Heart right ventricle (tissue), 16 donors: ENCODE measurements at regions not wholly inside any gene's neighbourhood (a gene's known extent, or its start where the extent isn't known, plus 50 kb on each side); places are given as distances from the start of the nearest gene placed in this dataset.
"Not testable (repeated sequence)": the region's sequence is repeated elsewhere in the genome, so short reads cannot be mapped to it uniquely, and the experiment has no call there.

Experiments
- ATAC-seq, 8 donors: fragments of 200-7000 bp; cut with Tn5 transposase; one replicate each; pipeline ENCODE4 v1.9.1; 2020; ENCODE audit warnings: mild to moderate bottlenecking in 8 of 8, moderate library complexity in 8 of 8, moderate number of reproducible peaks in 1 of 8
- DNase-seq, 2 donors: peaks; one replicate each; pipeline ENCODE4 v3.0.0-alpha.2; 2020
- H3K27ac ChIP-seq, 10 donors: fragments of 200-600 bp; sonication (generic) in 2 of 10; one replicate each; pipeline versions ENCODE4 v1.5.0 to v1.8.0; 2020 to 2022; ENCODE audit warnings: mild to moderate bottlenecking in 3 of 10
- H3K27me3 ChIP-seq, 7 donors: fragments of 200-600 bp; one replicate each; pipeline ENCODE4 v1.8.0; 2021 to 2022; ENCODE audit warnings: mild to moderate bottlenecking in 2 of 7
- H3K36me3 ChIP-seq, 9 donors: fragments of 200-600 bp; sonication (generic) in 1 of 9; one replicate each; pipeline versions ENCODE4 v1.5.0 to v1.8.0; 2020 to 2022; ENCODE audit warnings: mild to moderate bottlenecking in 2 of 9
- H3K4me1 ChIP-seq, 9 donors: fragments of 200-600 bp; sonication (generic) in 1 of 9; one replicate each; pipeline versions ENCODE4 v1.5.0 to v1.8.0; 2020 to 2022; ENCODE audit warnings: mild to moderate bottlenecking in 4 of 9
- H3K4me3 ChIP-seq, 10 donors: fragments of 200-600 bp; sonication (generic) in 2 of 10; one replicate each; pipeline versions ENCODE4 v1.5.0 to v1.8.0; 2020 to 2022; ENCODE audit warnings: mild to moderate bottlenecking in 7 of 10, moderate library complexity in 2 of 10
- H3K9me3 ChIP-seq, 11 donors: fragments of 200-600 bp in 10 of 11; sonication (generic) in 2 of 11; one replicate each; pipeline versions ENCODE4 v1.5.0 to v1.8.0; 2013 to 2022; ENCODE audit warnings: mild to moderate bottlenecking in 2 of 11, control low read depth in 1 of 11, moderate library complexity in 1 of 11
- CTCF ChIP-seq, 9 donors: fragments of 200-600 bp; sonication (generic) in 2 of 9; IDR thresholded peaks; one replicate each; pipeline versions ENCODE4 v1.5.0 to v1.8.0; 2021 to 2022; ENCODE audit warnings: antibody characterized with exemption in 9 of 9, mild to moderate bottlenecking in 5 of 9, moderate library complexity in 1 of 9
- WGBS, 2 donors: extraction: QIAGEN DNeasy Blood & Tissue Kit; methylation state at CpG; one replicate each; pipeline ENCODE4 v1.1.7; 2013; ENCODE audit warnings: inconsistent platforms in 1 of 2; 5-methylcytosine and 5-hydroxymethylcytosine counted together
- intact Hi-C, 10 donors: fragments of 100-400 bp; cut with DNase I; formaldehyde crosslinking; loops; one replicate each; pipeline versions ENCODE4 v1.11.1 to v1.14.2; 2022
- donor health status: Arrhythmogenic right ventricular cardiomyopathy.
- donor health status: ischemic (EF 13 %, LVEDD 7.1; RV severe dilation, severe dysfunction).
- donor health status: healthy with polysubstance abuse.
- donor health status: DM: no; HTN: yes; CAD: no.
- donor health status: DM: no; HTN: no; CAD: no.
- donor health status: ischemic (EF 25% LVEDD 6.9; RV normal size, moderate dysfunction).
- donor health status: ischemic (EF 25% LVEDD 5.7; RV mildly dilated, moderate dysfunction).
- donor health status: healthy.
- donor health status: DM: yes; HTN: yes; CAD: no.
- donor health status: Ischemic cardiomyopathy.
- donor health status: ischemic (EF 35%, LVEDD 5.7; RV mildly dilated, moderate dysfunction).
- donor health status: nonischemic (EF 11% LVEDD 7.7; RV severe dilation, severe dysfunction).
- donor health status: DM: yes; HTN: yes; CAD: no.
- donor health status: PGD.
- donor health status: ischemic (EF 29% LVEDD 5.4; RV normal size, mild dysfunction).
- donor health status: nonischemic (EF 23%, LVEDD 6.1; RV moderate dilation, normal function).

GRCh38 chr5:127192836-127193338 lies 97.7 kb upstream of the MEGF10 start:
- no peaks in the 10 kb centered on the region for H3K36me3 ChIP-seq
- intact Hi-C loops = no loop called here
- no peaks in the 10 kb centered on the region for H3K4me1 ChIP-seq
- DNase-seq (no peak), ATAC-seq (no peak)
- H3K9me3 ChIP-seq = no peaks in the 10 kb centered on the region
- no peak overlapping the region for H3K4me3 ChIP-seq
- H3K27ac ChIP-seq = no peak overlapping the region
- no peak for TF ChIP-seq CTCF (IDR thresholded peaks at IDR 0.05)
- peaks cover 0 to 7% (median 0%) of the 10 kb centered on the region in 7 donors for H3K27me3 ChIP-seq
- 61 to 67% methylated on average over 3 of the region's 3 CpGs for WGBS, 2 donors

- Histone ChIP-seq H3K9me3 (peaks cover 0 to 10% (median 0%) of the 10 kb centered on the region in 11 donors), H3K36me3 (no peaks in the 10 kb centered on the region), H3K4me1 (no peaks in the 10 kb centered on the region), H3K4me3 (no peak overlapping the region), H3K27me3 (peaks cover 0 to 7% (median 0%) of the 10 kb centered on the region in 7 donors), H3K27ac (no peak overlapping the region)
- ATAC-seq (no peak), DNase-seq (no peak)
- 82 to 90% methylated on average over 1 of the region's 1 CpG for WGBS, 2 donors
- intact Hi-C loops = no loop called here
- no peak for TF ChIP-seq CTCF (IDR thresholded peaks at IDR 0.05)
Observed at GRCh38 chr5:127196042-127196441, 94.6 kb upstream of the MEGF10 start.

- H3K27ac ChIP-seq, intact Hi-C loops, DNase-seq, H3K27me3 ChIP-seq, H3K36me3 ChIP-seq, H3K4me3 ChIP-seq, H3K4me1 ChIP-seq, ATAC-seq: not testable (repeated sequence)
- 45 to 48% methylated on average over 4 of the region's 4 CpGs for WGBS, 2 donors
- peak in 1 of 9 donors; percentile 16 for TF ChIP-seq CTCF (IDR thresholded peaks at IDR 0.05)
- H3K9me3 ChIP-seq = peaks cover 0 to 22% (median 0%) of the 10 kb centered on the region in 11 donors
Observed at GRCh38 chr5:127197402-127198167, 93.0 kb upstream of the MEGF10 start.

- H3K27me3 ChIP-seq, ATAC-seq, DNase-seq, H3K4me3 ChIP-seq, H3K36me3 ChIP-seq, H3K4me1 ChIP-seq, intact Hi-C loops, H3K27ac ChIP-seq: not testable (repeated sequence)
- WGBS, 2 donors = 96 to 97% methylated on average over 4 of the region's 4 CpGs
- H3K9me3 ChIP-seq = peaks cover 0 to 33% (median 0%) of the 10 kb centered on the region in 11 donors
Observed at GRCh38 chr5:127202738-127203137, 87.9 kb upstream of the MEGF10 start.

- Histone ChIP-seq H3K4me3 (no peak overlapping the region), H3K4me1 (no peaks in the 10 kb centered on the region), H3K36me3 (no peaks in the 10 kb centered on the region), H3K9me3 (peaks cover 0 to 33% (median 0%) of the 10 kb centered on the region in 11 donors), H3K27me3 (no peaks in the 10 kb centered on the region), H3K27ac (no peak overlapping the region)
- intact Hi-C loops = no loop called here
- no peak for TF ChIP-seq CTCF (IDR thresholded peaks at IDR 0.05)
- no peak for DNase-seq
- 91 to 97% methylated on average over 1 of the region's 1 CpG for WGBS, 2 donors
- ATAC-seq = no peak
Observed at GRCh38 chr5:127203818-127204217, 86.8 kb upstream of the MEGF10 start.
